GM10248 (cell line): ENCODE measurements at regions not wholly inside any gene's neighbourhood (a gene's known extent, or its start where the extent isn't known, plus 50 kb on each side); places are given as distances from the start of the nearest gene placed in this dataset.

Source experiments
- CTCF ChIA-PET: fragments of 300-600 bp; sonication (Branson Sonifier 250); formaldehyde crosslinking; extraction: SDS; loops from one replicate; lab custom pipeline; 2021; ENCODE audit warnings: antibody characterized with exemption; lab: Yijun Ruan, JAX
- POLR2A ChIA-PET: fragments of 350-650 bp; sonication (Branson Sonifier 250); formaldehyde crosslinking; extraction: SDS; loops from one replicate; lab custom pipeline; 2020; ENCODE audit warnings: antibody characterized with exemption; lab: Yijun Ruan, JAX
- DNase-seq: peaks from one replicate; pipeline ENCODE4 v3.0.0; 2012; ENCODE audit errors: extremely low spot score
- CTCF ChIP-seq: IDR thresholded peaks from 2 replicates; pipeline ENCODE4 v1.5.1; 2012; ENCODE audit warnings: mild to moderate bottlenecking, low read depth; ENCODE audit errors: extremely low read depth, missing control alignments, control extremely low read depth

- CTCF ChIA-PET, result no interaction called here
- TF ChIP-seq CTCF, result no peak
- POLR2A ChIA-PET, result no interaction called here
- no peak for DNase-seq
Observed at GRCh38 chr4:57689693-57690205, 579.6 kb upstream of the IGFBP7 start.

GRCh38 chr4:57682275-57682674 is 572.1 kb upstream of the IGFBP7 start:
- POLR2A ChIA-PET, result no interaction called here
- CTCF ChIA-PET, result no interaction called here
- no peak for DNase-seq
- TF ChIP-seq CTCF, result no peak

- CTCF ChIA-PET, result interaction anchor here (2.3 kb wide), 1 partner anchor 24 kb away, joined by 6 read pairs; no protein-coding TSS in a partner anchor
- POLR2A ChIA-PET, result no interaction called here
- TF ChIP-seq CTCF, result no peak
- DNase-seq, result no peak
Observed at GRCh38 chr4:57679969-57680368, 569.8 kb upstream of the IGFBP7 start.

GRCh38 chr4:57676394-57676793 is 566.2 kb upstream of the IGFBP7 start:
- ChIA-PET CTCF (no interaction called here), POLR2A (no interaction called here)
- DNase-seq, result no peak
- TF ChIP-seq CTCF, result no peak

- ChIA-PET CTCF (interaction anchor here (1.1 kb wide), 1 partner anchor 18 kb away, joined by 6 read pairs; no protein-coding TSS in a partner anchor), POLR2A (no interaction called here)
- DNase-seq, result no peak
- TF ChIP-seq CTCF, result no peak
Observed at GRCh38 chr4:57672846-57673433, 562.8 kb upstream of the IGFBP7 start.

GRCh38 chr4:57668621-57669020 is 558.4 kb upstream of the IGFBP7 start:
- ChIA-PET CTCF (no interaction called here), POLR2A (no interaction called here)
- no peak for TF ChIP-seq CTCF
- DNase-seq, result no peak
